ENCODE measurements at regions not wholly inside any gene's neighbourhood (a gene's known extent, or its start where the extent isn't known, plus 50 kb on each side); places are given as distances from the start of the nearest gene placed in this dataset.
"Not testable (repeated sequence)": the region's sequence is repeated elsewhere in the genome, so short reads cannot be mapped to it uniquely, and the experiment has no call there.

- no peaks in the 10 kb centered on the region for H3K9me3 ChIP-seq (replicated peaks in 1 of 3)
- H3K4me3 ChIP-seq, result no peak overlapping the region
- H3K27me3 ChIP-seq, result peaks cover 3% of the 10 kb centered on the region
- 85 to 97% (median 94%) methylated on average over 5 of the region's 5 CpGs for WGBS, 4 donors
- no peak overlapping the region for H3K27ac ChIP-seq
- H3K36me3 ChIP-seq (replicated peaks in 1 of 2), result no peaks in the 10 kb centered on the region
- no peaks in the 10 kb centered on the region for H3K4me1 ChIP-seq (replicated peaks in 1 of 2)
- no peak for TF ChIP-seq POLR2A (IDR thresholded peaks at IDR 0.05)
- no peak for DNase-seq
- intact Hi-C loops (cut with DNase I), result no loop called here
These were observed 74.7 kb upstream of the PHF21B start for GRCh38 chr22:45084400-45084920.

- H3K9me3 ChIP-seq (replicated peaks in 1 of 3), result no peaks in the 10 kb centered on the region
- intact Hi-C loops (cut with DNase I), result no loop called here
- DNase-seq, result no peak
- 87 to 100% (median 89%) methylated on average over 3 to 5 of the region's 5 CpGs for WGBS, 4 donors
- no peaks in the 10 kb centered on the region for H3K27me3 ChIP-seq
- H3K4me3 ChIP-seq, result no peak overlapping the region
- TF ChIP-seq CTCF (IDR thresholded peaks at IDR 0.05) (no peak), POLR2A (IDR thresholded peaks at IDR 0.05) (no peak)
- no peak overlapping the region for H3K27ac ChIP-seq
- no peaks in the 10 kb centered on the region for H3K4me1 ChIP-seq (replicated peaks in 1 of 2)
- no peaks in the 10 kb centered on the region for H3K36me3 ChIP-seq (replicated peaks in 1 of 2)
These were observed 75.9 kb upstream of the NUP50 start for GRCh38 chr22:45087802-45088201.

- Histone ChIP-seq H3K4me3 (no peak overlapping the region), H3K4me1 (replicated peaks in 1 of 2) (no peaks in the 10 kb centered on the region), H3K9me3 (replicated peaks in 1 of 3) (no peaks in the 10 kb centered on the region), H3K27ac (no peak overlapping the region), H3K27me3 (no peaks in the 10 kb centered on the region), H3K36me3 (replicated peaks in 1 of 2) (no peaks in the 10 kb centered on the region)
- no peak for DNase-seq
- intact Hi-C loops (cut with DNase I), result no loop called here
- TF ChIP-seq CTCF (IDR thresholded peaks at IDR 0.05) (no peak), POLR2A (IDR thresholded peaks at IDR 0.05) (no peak)
- WGBS, 4 donors, result 62 to 84% (median 77%) methylated on average over 2 of the region's 2 CpGs
These were observed 75.1 kb upstream of the NUP50 start for GRCh38 chr22:45088576-45088975.

- no peak for DNase-seq
- WGBS, 4 donors, result 46 to 51% (median 49%) methylated on average over 10 of the region's 10 CpGs
- Histone ChIP-seq H3K4me1 (replicated peaks in 1 of 2) (no peaks in the 10 kb centered on the region), H3K27me3 (no peaks in the 10 kb centered on the region), H3K36me3 (replicated peaks in 1 of 2) (no peaks in the 10 kb centered on the region), H3K4me3 (no peak overlapping the region), H3K9me3 (replicated peaks in 1 of 3) (no peaks in the 10 kb centered on the region), H3K27ac (no peak overlapping the region)
- intact Hi-C loops (cut with DNase I), result loop anchor here in 1 of 2 donors (10.0 kb wide), 2 partner anchors 116 to 266 kb away; no protein-coding TSS in a partner anchor
- TF ChIP-seq CTCF (IDR thresholded peaks at IDR 0.05) (no peak), POLR2A (IDR thresholded peaks at IDR 0.05) (no peak)
These were observed 73.2 kb upstream of the NUP50 start for GRCh38 chr22:45090497-45090910.

- intact Hi-C loops (cut with DNase I), result loop anchor here in 1 of 2 donors (10.0 kb wide), 2 partner anchors 117 to 267 kb away; no protein-coding TSS in a partner anchor
- H3K27me3 ChIP-seq, result no peaks in the 10 kb centered on the region
- no peak for DNase-seq
- TF ChIP-seq CTCF (IDR thresholded peaks at IDR 0.05) (no peak), POLR2A (IDR thresholded peaks at IDR 0.05) (no peak)
- WGBS, 4 donors, result 76 to 78% (median 78%) methylated on average over 24 to 33 of the region's 33 CpGs
- no peaks in the 10 kb centered on the region for H3K9me3 ChIP-seq (replicated peaks in 1 of 3)
- no peaks in the 10 kb centered on the region for H3K36me3 ChIP-seq (replicated peaks in 1 of 2)
- no peak overlapping the region for H3K27ac ChIP-seq
- H3K4me3 ChIP-seq, result no peak overlapping the region
- no peaks in the 10 kb centered on the region for H3K4me1 ChIP-seq (replicated peaks in 1 of 2)
These were observed 72.4 kb upstream of the NUP50 start for GRCh38 chr22:45091254-45091854.

GRCh38 chr22:45091875-45092274 lies 71.8 kb upstream of the NUP50 start:
- DNase-seq, result not testable (repeated sequence)
- intact Hi-C loops (cut with DNase I), result loop anchor here in 1 of 2 donors (10.0 kb wide), 2 partner anchors 117 to 267 kb away; no protein-coding TSS in a partner anchor

More at GRCh38 chr22:45091875-45092274, 71.8 kb upstream of the NUP50 start:
- 92 to 96% (median 93%) methylated on average over 20 of the region's 20 CpGs for WGBS, 4 donors
- H3K4me1 ChIP-seq (replicated peaks in 1 of 2); H3K27me3 ChIP-seq; H3K27ac ChIP-seq; H3K36me3 ChIP-seq (replicated peaks in 1 of 2); H3K9me3 ChIP-seq (replicated peaks in 1 of 3); H3K4me3 ChIP-seq: not testable (repeated sequence)
